NCI-H524 treated with DMSO at 0.1 percent for 48 hours (cell line): ENCODE measurements at regions not wholly inside any gene's neighbourhood (a gene's known extent, or its start where the extent isn't known, plus 50 kb on each side); places are given as distances from the start of the nearest gene placed in this dataset.
"Not testable (repeated sequence)": the region's sequence is repeated elsewhere in the genome, so short reads cannot be mapped to it uniquely, and the experiment has no call there.

ENCODE experiments used
- DNase-seq: peaks from one replicate; lab custom pipeline; 2025; lab: John Stamatoyannopoulos, UW

GRCh38 chr12:68509242-68509641, 101.5 kb upstream of the RAP1B start:
- DNase-seq, result no peak

GRCh38 chr12:68510397-68510796, 100.3 kb upstream of the RAP1B start:
- no peak for DNase-seq

- no peak for DNase-seq
Measured at GRCh38 chr12:68514807-68515411, 95.8 kb upstream of the RAP1B start.

- DNase-seq, result no peak
Measured at GRCh38 chr12:68515793-68516192, 94.9 kb upstream of the RAP1B start.

GRCh38 chr12:68521321-68521839, 89.3 kb upstream of the RAP1B start:
- DNase-seq, result no peak

- DNase-seq, result no peak
Measured at GRCh38 chr12:68521848-68522502, 88.7 kb upstream of the RAP1B start.

GRCh38 chr12:68529466-68529865, 81.2 kb upstream of the RAP1B start:
- no peak for DNase-seq

GRCh38 chr12:68529869-68530268, 80.8 kb upstream of the RAP1B start:
- DNase-seq, result no peak

GRCh38 chr12:68530299-68530698, 80.4 kb upstream of the RAP1B start:
- no peak for DNase-seq

GRCh38 chr12:68530965-68531364, 79.7 kb upstream of the RAP1B start:
- no peak for DNase-seq

- no peak for DNase-seq
Measured at GRCh38 chr12:68532204-68532886, 78.4 kb upstream of the RAP1B start.

- no peak for DNase-seq
Measured at GRCh38 chr12:68532887-68533248, 77.8 kb upstream of the RAP1B start.

- no peak for DNase-seq
Measured at GRCh38 chr12:68534108-68534507, 76.6 kb upstream of the RAP1B start.

- DNase-seq, result no peak
Measured at GRCh38 chr12:68536885-68537485, 73.7 kb upstream of the RAP1B start.

- no peak for DNase-seq
Measured at GRCh38 chr12:68537571-68537970, 73.1 kb upstream of the RAP1B start.

- no peak for DNase-seq
Measured at GRCh38 chr12:68538726-68539614, 71.7 kb upstream of the RAP1B start.

- no peak for DNase-seq
Measured at GRCh38 chr12:68539615-68539952, 71.1 kb upstream of the RAP1B start.

- not testable (repeated sequence) for DNase-seq
Measured at GRCh38 chr12:68540768-68541167, 69.9 kb upstream of the RAP1B start.

GRCh38 chr12:68547318-68547717, 63.4 kb upstream of the RAP1B start:
- not testable (repeated sequence) for DNase-seq

- DNase-seq, result not testable (repeated sequence)
Measured at GRCh38 chr12:68552605-68553195, 58.0 kb upstream of the RAP1B start.

- DNase-seq, result no peak
Measured at GRCh38 chr12:68557011-68557730, 53.5 kb upstream of the RAP1B start.
